ENCODE measurements at regions not wholly inside any gene's neighbourhood (a gene's known extent, or its start where the extent isn't known, plus 50 kb on each side); places are given as distances from the start of the nearest gene placed in this dataset.
"Not testable (repeated sequence)": the region's sequence is repeated elsewhere in the genome, so short reads cannot be mapped to it uniquely, and the experiment has no call there.

GRCh38 chr12:131356485-131357184 is 354.3 kb upstream of the SFSWAP start:
- Histone ChIP-seq H3K9me3 (ENCODE audit: low read depth, low read length) (no peaks in the 10 kb centered on the region), H3K4me3 (ENCODE audit: low read length) (no peak overlapping the region), H3K4me1 (ENCODE audit: insufficient read depth, low read length) (no peaks in the 10 kb centered on the region), H3K27me3 (ENCODE audit: insufficient read depth, low read length) (no peaks in the 10 kb centered on the region)

GRCh38 chr12:131357185-131357747 is 353.6 kb upstream of the SFSWAP start:
- Histone ChIP-seq H3K4me3 (ENCODE audit: low read length) (no peak overlapping the region), H3K9me3 (ENCODE audit: low read depth, low read length) (no peaks in the 10 kb centered on the region), H3K27me3 (ENCODE audit: insufficient read depth, low read length) (no peaks in the 10 kb centered on the region), H3K4me1 (ENCODE audit: insufficient read depth, low read length) (no peaks in the 10 kb centered on the region)

DNA sequence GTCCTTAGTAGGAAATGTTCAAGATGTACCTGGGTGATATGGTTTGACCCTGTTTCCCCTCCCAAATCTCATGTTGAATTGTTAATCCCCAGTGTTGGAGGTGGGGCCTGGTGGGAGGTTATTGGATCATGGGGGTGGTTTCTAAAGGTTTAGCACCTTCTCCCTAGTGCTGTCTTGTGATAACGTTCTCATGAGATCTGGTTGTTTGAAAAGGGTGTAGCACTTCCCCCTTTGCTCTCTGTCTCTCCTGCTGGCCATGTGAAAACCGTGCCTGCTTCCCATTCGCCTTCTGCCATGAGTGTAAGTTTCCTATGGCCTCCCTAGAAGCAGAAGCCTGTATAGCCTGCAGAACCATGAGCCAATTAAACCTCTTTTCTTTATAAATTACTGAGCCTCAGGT is 353.0 kb upstream of the SFSWAP start:
- no peaks in the 10 kb centered on the region for H3K4me1 ChIP-seq (ENCODE audit: insufficient read depth, low read length)
- no peaks in the 10 kb centered on the region for H3K9me3 ChIP-seq (ENCODE audit: low read depth, low read length)
- no peaks in the 10 kb centered on the region for H3K27me3 ChIP-seq (ENCODE audit: insufficient read depth, low read length)
- no peak overlapping the region for H3K4me3 ChIP-seq (ENCODE audit: low read length)

DNA sequence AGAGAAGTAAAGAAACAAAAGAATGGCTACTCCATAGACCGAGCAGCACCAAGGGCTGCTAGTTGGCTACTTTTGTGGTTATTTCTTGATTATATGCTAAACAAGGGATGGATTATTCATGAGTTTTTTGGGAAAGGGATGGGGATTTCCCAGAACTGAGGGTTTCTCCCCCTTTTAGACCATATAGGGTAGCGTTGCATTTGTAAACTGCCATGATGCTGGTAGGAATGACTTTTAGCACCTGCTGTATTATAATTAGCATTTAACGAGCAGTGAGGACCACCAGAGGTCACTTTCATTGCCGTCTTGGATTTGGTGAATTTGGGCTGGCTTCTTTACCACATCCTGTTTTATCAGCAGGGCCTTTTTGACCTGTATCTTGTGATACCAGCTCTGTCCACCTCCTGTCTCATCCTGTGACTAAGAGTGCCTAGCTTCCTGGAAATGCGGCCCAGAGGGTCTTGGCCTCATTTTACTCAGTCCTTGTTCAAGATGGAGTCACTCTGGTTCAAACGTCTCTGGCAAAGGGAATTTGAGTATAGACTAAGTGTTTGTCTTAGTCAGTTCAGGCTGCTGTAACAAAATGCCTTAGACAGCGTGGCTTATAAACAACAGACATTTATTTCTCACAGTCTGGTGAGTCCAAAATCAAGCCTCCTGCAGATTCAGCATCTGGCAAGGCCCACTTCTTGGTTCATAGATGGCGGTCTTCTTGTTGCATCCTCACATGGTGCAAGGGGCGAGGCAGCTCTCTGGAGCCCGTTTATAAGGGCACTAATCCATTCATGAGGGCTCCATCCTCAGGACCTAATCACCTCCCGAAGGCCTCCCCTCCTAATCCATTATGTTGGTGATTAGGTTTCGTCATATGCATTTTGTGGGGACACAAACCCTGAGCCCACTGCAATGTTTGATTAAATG is 348.3 kb upstream of the SFSWAP start:
- Histone ChIP-seq H3K9me3 (ENCODE audit: low read depth, low read length) (no peaks in the 10 kb centered on the region), H3K4me3 (ENCODE audit: low read length) (no peak overlapping the region)

DNA sequence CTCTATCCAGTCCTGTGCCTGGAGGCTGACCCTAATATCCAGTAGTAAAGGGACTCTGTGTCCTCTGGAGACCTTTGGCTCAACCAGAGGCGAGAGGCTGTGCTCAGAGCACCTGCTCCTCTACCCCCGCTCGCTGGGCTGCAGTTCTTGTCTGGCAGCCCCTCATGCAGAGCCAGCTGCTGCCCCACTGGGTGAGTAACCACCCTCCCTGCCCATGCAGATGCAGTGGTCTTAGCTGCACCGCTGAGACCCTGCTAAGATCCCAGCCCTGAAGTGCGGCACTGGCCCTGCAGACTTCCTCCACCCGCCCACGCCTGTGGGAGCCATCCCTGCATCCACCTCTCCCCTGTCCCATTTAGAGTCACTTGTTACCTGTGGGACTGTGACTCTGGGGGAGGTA is 347.5 kb upstream of the SFSWAP start:
- H3K4me3 ChIP-seq (ENCODE audit: low read length): no peak overlapping the region
- H3K4me1 ChIP-seq (ENCODE audit: insufficient read depth, low read length): no peaks in the 10 kb centered on the region
- H3K9me3 ChIP-seq (ENCODE audit: low read depth, low read length): no peaks in the 10 kb centered on the region

More for the DNA sequence above, 348.3 kb upstream of the SFSWAP start:
- H3K4me1 ChIP-seq (ENCODE audit: insufficient read depth, low read length): no peaks in the 10 kb centered on the region
- H3K27me3 ChIP-seq (ENCODE audit: insufficient read depth, low read length): no peaks in the 10 kb centered on the region

DNA sequence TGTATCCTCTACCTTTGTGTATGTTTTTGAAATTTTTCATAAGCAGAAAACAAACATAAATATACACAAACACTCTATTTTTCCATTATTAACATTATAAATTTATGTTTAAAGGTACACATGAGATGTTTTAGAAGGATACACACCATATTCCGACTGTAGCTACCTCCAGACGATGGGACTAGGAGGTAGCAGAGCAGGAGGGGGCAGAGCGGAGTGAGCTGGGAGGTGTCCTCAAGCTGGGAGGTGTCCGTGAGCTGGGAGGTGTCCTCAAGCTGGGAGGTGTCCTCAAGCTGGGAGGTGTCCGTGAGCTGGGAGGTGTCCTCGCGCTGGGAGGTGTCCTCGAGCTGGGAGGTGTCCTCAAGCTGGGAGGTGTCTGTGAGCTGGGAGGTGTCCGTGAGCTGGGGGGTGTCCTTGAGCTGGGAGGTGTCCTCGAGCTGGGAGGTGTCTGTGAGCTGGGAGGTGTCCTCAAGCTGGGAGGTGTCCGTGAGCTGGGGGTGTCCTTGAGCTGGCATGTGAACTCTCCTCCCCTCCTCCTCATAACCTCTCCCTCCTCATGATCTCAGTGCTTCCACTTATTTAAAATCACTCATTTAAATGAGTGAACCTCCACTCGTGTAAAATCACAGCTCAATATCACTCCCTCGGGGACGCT is 346.9 kb upstream of the SFSWAP start:
- Histone ChIP-seq H3K9me3 (ENCODE audit: low read depth, low read length) (no peaks in the 10 kb centered on the region), H3K4me1 (ENCODE audit: insufficient read depth, low read length) (no peaks in the 10 kb centered on the region), H3K4me3 (ENCODE audit: low read length) (no peak overlapping the region), H3K27me3 (ENCODE audit: insufficient read depth, low read length) (no peaks in the 10 kb centered on the region)

More for the DNA sequence above, 347.5 kb upstream of the SFSWAP start:
- H3K27me3 ChIP-seq (ENCODE audit: insufficient read depth, low read length): no peaks in the 10 kb centered on the region

GRCh38 chr12:131364903-131365820 is 345.7 kb upstream of the SFSWAP start:
- Histone ChIP-seq H3K4me1 (ENCODE audit: insufficient read depth, low read length) (no peaks in the 10 kb centered on the region), H3K9me3 (ENCODE audit: low read depth, low read length) (no peaks in the 10 kb centered on the region), H3K4me3 (ENCODE audit: low read length) (no peak overlapping the region), H3K27me3 (ENCODE audit: insufficient read depth, low read length) (no peaks in the 10 kb centered on the region)

DNA sequence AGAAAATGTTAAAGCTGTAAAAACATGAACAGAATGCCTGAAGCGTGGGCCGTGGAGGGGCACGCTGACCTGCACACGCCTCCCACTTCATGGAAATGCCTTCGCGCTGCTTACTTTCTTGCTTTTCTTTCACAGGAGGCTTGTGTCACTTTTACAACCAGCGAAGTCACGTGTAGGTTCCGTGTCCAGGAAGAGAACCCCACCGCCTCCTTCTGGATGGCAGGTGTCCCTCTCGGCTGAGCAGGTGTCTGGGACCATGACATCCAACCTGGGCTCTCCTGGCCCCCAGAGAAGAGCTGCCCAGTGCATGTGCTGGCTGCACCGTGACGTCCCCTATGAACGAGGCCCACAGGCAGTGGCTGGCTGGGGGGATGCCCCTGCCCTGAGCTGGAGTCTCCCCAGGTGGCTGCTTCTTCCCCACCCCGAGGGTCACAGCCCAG is 345.0 kb upstream of the SFSWAP start:
- no peaks in the 10 kb centered on the region for H3K27me3 ChIP-seq (ENCODE audit: insufficient read depth, low read length)
- H3K9me3 ChIP-seq (ENCODE audit: low read depth, low read length): no peaks in the 10 kb centered on the region
- no peak overlapping the region for H3K4me3 ChIP-seq (ENCODE audit: low read length)
- no peaks in the 10 kb centered on the region for H3K4me1 ChIP-seq (ENCODE audit: insufficient read depth, low read length)

DNA sequence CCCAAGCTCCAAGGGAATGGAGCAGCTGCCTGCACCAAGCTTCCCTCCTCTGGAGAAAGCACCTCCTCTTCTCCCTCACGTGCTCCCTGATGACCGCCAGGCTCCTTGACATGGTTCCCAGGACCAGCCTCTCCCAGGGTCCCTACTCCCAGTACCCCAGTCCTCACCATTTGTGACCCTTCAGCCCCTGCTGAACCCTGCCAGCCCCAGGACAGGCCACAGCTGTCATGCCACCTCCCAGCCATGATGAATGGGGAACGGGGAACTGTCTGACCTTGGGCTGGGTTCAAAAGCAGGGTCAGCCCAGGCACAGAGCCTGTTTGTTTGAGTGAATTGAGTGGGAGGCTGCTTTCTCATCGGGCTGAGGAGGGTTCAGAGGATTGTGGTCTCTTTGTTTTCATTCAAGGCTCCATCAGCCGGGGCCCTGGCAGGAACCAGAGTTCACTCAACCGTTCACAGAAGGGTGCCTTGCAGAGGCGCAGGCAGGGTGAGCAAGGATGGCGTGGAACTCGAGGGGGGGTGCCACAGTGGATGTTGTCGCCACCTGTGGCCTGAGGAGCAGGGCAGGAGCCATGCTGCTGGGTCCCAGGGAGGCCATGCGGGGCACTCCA is 344.5 kb upstream of the SFSWAP start:
- Histone ChIP-seq H3K4me3 (ENCODE audit: low read length) (no peak overlapping the region), H3K4me1 (ENCODE audit: insufficient read depth, low read length) (no peaks in the 10 kb centered on the region), H3K27me3 (ENCODE audit: insufficient read depth, low read length) (no peaks in the 10 kb centered on the region), H3K9me3 (ENCODE audit: low read depth, low read length) (no peaks in the 10 kb centered on the region)

- not testable (repeated sequence) for H3K9me3 ChIP-seq (ENCODE audit: low read depth, low read length); H3K4me3 ChIP-seq (ENCODE audit: low read length); H3K27me3 ChIP-seq (ENCODE audit: insufficient read depth, low read length)
Observed at GRCh38 chr12:131367067-131367982, 343.6 kb upstream of the SFSWAP start.

GRCh38 chr12:131367983-131368667 is 342.8 kb upstream of the SFSWAP start:
- Histone ChIP-seq H3K4me3 (ENCODE audit: low read length) (no peak overlapping the region), H3K9me3 (ENCODE audit: low read depth, low read length) (no peaks in the 10 kb centered on the region), H3K4me1 (ENCODE audit: insufficient read depth, low read length) (no peaks in the 10 kb centered on the region), H3K27me3 (ENCODE audit: insufficient read depth, low read length) (no peaks in the 10 kb centered on the region)

More at GRCh38 chr12:131367067-131367982, 343.6 kb upstream of the SFSWAP start:
- H3K4me1 ChIP-seq (ENCODE audit: insufficient read depth, low read length): not testable (repeated sequence)

GRCh38 chr12:131368668-131369071 is 342.2 kb upstream of the SFSWAP start:
- H3K4me1 ChIP-seq (ENCODE audit: insufficient read depth, low read length): no peaks in the 10 kb centered on the region
- H3K9me3 ChIP-seq (ENCODE audit: low read depth, low read length): no peaks in the 10 kb centered on the region
- no peak overlapping the region for H3K4me3 ChIP-seq (ENCODE audit: low read length)
- H3K27me3 ChIP-seq (ENCODE audit: insufficient read depth, low read length): no peaks in the 10 kb centered on the region

Measured in mononuclear cell (primary cell).